ENCODE measurements at regions not wholly inside any gene's neighbourhood (a gene's known extent, or its start where the extent isn't known, plus 50 kb on each side); places are given as distances from the start of the nearest gene placed in this dataset.
"Not testable (repeated sequence)": the region's sequence is repeated elsewhere in the genome, so short reads cannot be mapped to it uniquely, and the experiment has no call there.

- TF ChIP-seq CTCF (IDR thresholded peaks at IDR 0.05; ENCODE audit: unreplicated experiment): no peak
- DNase-seq (ENCODE audit: low spot score, unreplicated experiment): no peak
- no peaks in the 10 kb centered on the region for H3K36me3 Mint-ChIP-seq (ENCODE audit: insufficient read depth)
- no peak overlapping the region for H3K27ac Mint-ChIP-seq
- no peaks in the 10 kb centered on the region for H3K9me3 Mint-ChIP-seq (ENCODE audit: low read depth)
- H3K4me3 Mint-ChIP-seq (ENCODE audit: low read depth): no peak overlapping the region
- H3K27me3 Mint-ChIP-seq: peaks cover 17% of the 10 kb centered on the region
- H3K4me1 Mint-ChIP-seq (ENCODE audit: low read depth): peaks cover 14% of the 10 kb centered on the region
These were observed 160.3 kb upstream of the SERTAD2 start for GRCh38 chr2:64814007-64814406.

GRCh38 chr2:64816526-64816925 is 162.8 kb upstream of the SERTAD2 start:
- peaks cover 17% of the 10 kb centered on the region for H3K27me3 Mint-ChIP-seq
- H3K4me3 Mint-ChIP-seq (ENCODE audit: low read depth); H3K36me3 Mint-ChIP-seq (ENCODE audit: insufficient read depth); DNase-seq (ENCODE audit: low spot score, unreplicated experiment); H3K9me3 Mint-ChIP-seq (ENCODE audit: low read depth); H3K27ac Mint-ChIP-seq: not testable (repeated sequence)
- peaks cover 18% of the 10 kb centered on the region for H3K4me1 Mint-ChIP-seq (ENCODE audit: low read depth)

GRCh38 chr2:64817453-64817852 is 163.7 kb upstream of the SERTAD2 start:
- no peak overlapping the region for H3K4me3 Mint-ChIP-seq (ENCODE audit: low read depth)
- H3K9me3 Mint-ChIP-seq (ENCODE audit: low read depth): no peaks in the 10 kb centered on the region
- peaks cover 25% of the 10 kb centered on the region for H3K4me1 Mint-ChIP-seq (ENCODE audit: low read depth)
- peaks cover 9% of the 10 kb centered on the region for H3K27me3 Mint-ChIP-seq
- no peak overlapping the region for H3K27ac Mint-ChIP-seq
- TF ChIP-seq CTCF (IDR thresholded peaks at IDR 0.05; ENCODE audit: unreplicated experiment): no peak
- H3K36me3 Mint-ChIP-seq (ENCODE audit: insufficient read depth): no peaks in the 10 kb centered on the region
- no peak for DNase-seq (ENCODE audit: low spot score, unreplicated experiment)

GRCh38 chr2:64818664-64819060 is 164.9 kb upstream of the SERTAD2 start:
- Mint-ChIP-seq H3K9me3 (ENCODE audit: low read depth) (no peaks in the 10 kb centered on the region), H3K4me1 (ENCODE audit: low read depth) (peaks cover 26% of the 10 kb centered on the region), H3K27me3 (peaks cover 7% of the 10 kb centered on the region), H3K27ac (no peak overlapping the region), H3K36me3 (ENCODE audit: insufficient read depth) (no peaks in the 10 kb centered on the region), H3K4me3 (ENCODE audit: low read depth) (no peak overlapping the region)
- TF ChIP-seq CTCF (IDR thresholded peaks at IDR 0.05; ENCODE audit: unreplicated experiment): no peak
- no peak for DNase-seq (ENCODE audit: low spot score, unreplicated experiment)

- Mint-ChIP-seq H3K9me3 (ENCODE audit: low read depth) (no peaks in the 10 kb centered on the region), H3K4me1 (ENCODE audit: low read depth) (peaks cover 28% of the 10 kb centered on the region), H3K36me3 (ENCODE audit: insufficient read depth) (no peaks in the 10 kb centered on the region), H3K4me3 (ENCODE audit: low read depth) (no peak overlapping the region), H3K27ac (no peak overlapping the region), H3K27me3 (peaks cover 1% of the 10 kb centered on the region)
- DNase-seq (ENCODE audit: low spot score, unreplicated experiment): no peak
- no peak for TF ChIP-seq CTCF (IDR thresholded peaks at IDR 0.05; ENCODE audit: unreplicated experiment)
These were observed 165.6 kb upstream of the SERTAD2 start for GRCh38 chr2:64819361-64819760.

- Mint-ChIP-seq H3K36me3 (ENCODE audit: insufficient read depth) (no peaks in the 10 kb centered on the region), H3K27me3 (no peaks in the 10 kb centered on the region), H3K27ac (no peak overlapping the region), H3K4me1 (ENCODE audit: low read depth) (peaks cover 27% of the 10 kb centered on the region), H3K4me3 (ENCODE audit: low read depth) (no peak overlapping the region), H3K9me3 (ENCODE audit: low read depth) (no peaks in the 10 kb centered on the region)
- no peak for TF ChIP-seq CTCF (IDR thresholded peaks at IDR 0.05; ENCODE audit: unreplicated experiment)
- DNase-seq (ENCODE audit: low spot score, unreplicated experiment): no peak
These were observed 166.3 kb upstream of the SERTAD2 start for GRCh38 chr2:64819774-64820688.
